Stimulated activated CD4-positive, alpha-beta T cell treated with anti-CD3 and anti-CD28 coated beads, Interleukin-15, amount 100 ng/mL, for 48 hours (primary cell): ENCODE measurements at regions not wholly inside any gene's neighbourhood (a gene's known extent, or its start where the extent isn't known, plus 50 kb on each side); places are given as distances from the start of the nearest gene placed in this dataset.

ENCODE experiments used
- DNase-seq, 2 donors: peaks; one replicate each; pipeline ENCODE4 v3.0.0-alpha.2; 2020; ENCODE audit warnings: low read depth in 2 of 2

- DNase-seq = no peak
Observed at GRCh38 chr22:47848184-47848920, 1085.9 kb downstream of the TBC1D22A start.

- no peak for DNase-seq
Observed at GRCh38 chr22:47847131-47847890, 1084.9 kb downstream of the TBC1D22A start.

GRCh38 chr22:47846206-47846605 lies 1083.8 kb downstream of the TBC1D22A start:
- no peak for DNase-seq

GRCh38 chr22:47842119-47842518 lies 1079.7 kb downstream of the TBC1D22A start:
- DNase-seq = no peak

- DNase-seq = no peak
Observed at GRCh38 chr22:47841156-47841555, 1078.7 kb downstream of the TBC1D22A start.

GRCh38 chr22:47839595-47840227 lies 1077.3 kb downstream of the TBC1D22A start:
- DNase-seq = no peak

- DNase-seq = peak in 1 of 2 donors; percentile 4
Observed at GRCh38 chr22:47837703-47838102, 1075.3 kb downstream of the TBC1D22A start.

GRCh38 chr22:47836957-47837356 lies 1074.5 kb downstream of the TBC1D22A start:
- DNase-seq = no peak

GRCh38 chr22:47835726-47836125 lies 1073.3 kb downstream of the TBC1D22A start:
- DNase-seq = no peak

- no peak for DNase-seq
Observed at GRCh38 chr22:47826016-47826415, 1063.6 kb downstream of the TBC1D22A start.

GRCh38 chr22:47822422-47822821 lies 1060.0 kb downstream of the TBC1D22A start:
- DNase-seq = no peak

GRCh38 chr22:47818496-47818895 lies 1056.0 kb downstream of the TBC1D22A start:
- DNase-seq = no peak

- DNase-seq = no peak
Observed at GRCh38 chr22:47817380-47817779, 1054.9 kb downstream of the TBC1D22A start.

- no peak for DNase-seq
Observed at GRCh38 chr22:47816863-47817210, 1054.4 kb downstream of the TBC1D22A start.

- DNase-seq = no peak
Observed at GRCh38 chr22:47816121-47816862, 1053.8 kb downstream of the TBC1D22A start.

GRCh38 chr22:47814474-47814873 lies 1052.0 kb downstream of the TBC1D22A start:
- no peak for DNase-seq

GRCh38 chr22:47813661-47814060 lies 1051.2 kb downstream of the TBC1D22A start:
- no peak for DNase-seq

GRCh38 chr22:47811971-47812370 lies 1049.5 kb downstream of the TBC1D22A start:
- DNase-seq = no peak

GRCh38 chr22:47810505-47811500 lies 1048.4 kb downstream of the TBC1D22A start:
- no peak for DNase-seq

- DNase-seq = no peak
Observed at GRCh38 chr22:47808886-47809620, 1046.6 kb downstream of the TBC1D22A start.
